Inflammatory macrophage (primary cell): ENCODE measurements at regions not wholly inside any gene's neighbourhood (a gene's known extent, or its start where the extent isn't known, plus 50 kb on each side); places are given as distances from the start of the nearest gene placed in this dataset.
"Not testable (repeated sequence)": the region's sequence is repeated elsewhere in the genome, so short reads cannot be mapped to it uniquely, and the experiment has no call there.

Source experiments
- DNase-seq, 2 donors: peaks; one replicate each; pipeline ENCODE4 v3.0.0-alpha.2; 2020 to 2022

- no peak for DNase-seq
Observed at GRCh38 chr4:126448086-126448845, 1133.5 kb downstream of the FAT4 start.

- DNase-seq, result no peak
Observed at GRCh38 chr4:126451237-126451873, 1136.6 kb downstream of the FAT4 start.

- DNase-seq, result no peak
Observed at GRCh38 chr4:126455865-126456264, 1141.1 kb downstream of the FAT4 start.

- DNase-seq, result no peak
Observed at GRCh38 chr4:126458993-126459392, 1144.2 kb downstream of the FAT4 start.

- no peak for DNase-seq
Observed at GRCh38 chr4:126465341-126465740, 1150.6 kb downstream of the FAT4 start.

GRCh38 chr4:126466848-126467247 is 1152.1 kb downstream of the FAT4 start:
- no peak for DNase-seq

- DNase-seq, result no peak
Observed at GRCh38 chr4:126468144-126468543, 1153.4 kb downstream of the FAT4 start.

GRCh38 chr4:126470862-126471261 is 1156.1 kb downstream of the FAT4 start:
- DNase-seq, result no peak

- DNase-seq, result no peak
Observed at GRCh38 chr4:126475730-126476129, 1157.0 kb upstream of the INTU start.

- DNase-seq, result no peak
Observed at GRCh38 chr4:126479709-126480108, 1153.0 kb upstream of the INTU start.

- no peak for DNase-seq
Observed at GRCh38 chr4:126482311-126482710, 1150.4 kb upstream of the INTU start.

- DNase-seq, result no peak
Observed at GRCh38 chr4:126486377-126486776, 1146.4 kb upstream of the INTU start.

- DNase-seq, result no peak
Observed at GRCh38 chr4:126489826-126490463, 1142.8 kb upstream of the INTU start.

- no peak for DNase-seq
Observed at GRCh38 chr4:126495163-126495752, 1137.5 kb upstream of the INTU start.

GRCh38 chr4:126512979-126513378 is 1119.8 kb upstream of the INTU start:
- DNase-seq, result no peak

- no peak for DNase-seq
Observed at GRCh38 chr4:126513596-126513995, 1119.2 kb upstream of the INTU start.

GRCh38 chr4:126520731-126521130 is 1112.0 kb upstream of the INTU start:
- DNase-seq, result no peak

- DNase-seq, result not testable (repeated sequence)
Observed at GRCh38 chr4:126525400-126525799, 1107.4 kb upstream of the INTU start.

GRCh38 chr4:126526335-126526734 is 1106.4 kb upstream of the INTU start:
- DNase-seq, result no peak

- no peak for DNase-seq
Observed at GRCh38 chr4:126529997-126530396, 1102.8 kb upstream of the INTU start.

- no peak for DNase-seq
Observed at GRCh38 chr4:126530996-126531585, 1101.7 kb upstream of the INTU start.

- no peak for DNase-seq
Observed at GRCh38 chr4:126532527-126532926, 1100.2 kb upstream of the INTU start.

- DNase-seq, result no peak
Observed at GRCh38 chr4:126533146-126533805, 1099.5 kb upstream of the INTU start.
